ENCODE measurements at regions not wholly inside any gene's neighbourhood (a gene's known extent, or its start where the extent isn't known, plus 50 kb on each side); places are given as distances from the start of the nearest gene placed in this dataset.

GRCh38 chr7:41763626-41764025 is 60.7 kb upstream of the INHBA start:
- peaks cover 0 to 20% (median 5%) of the 10 kb centered on the region in 11 donors for H3K9me3 Mint-ChIP-seq
- CTCF ChIA-PET = no interaction called here
- ATAC-seq (no peak), DNase-seq (no peak)
- H3K4me3 ChIP-seq (ENCODE audit: low read length) = no peak overlapping the region
- H3K4me3 Mint-ChIP-seq = no peak overlapping the region
- no peaks in the 10 kb centered on the region for H3K4me1 Mint-ChIP-seq
- H3K27ac ChIP-seq (ENCODE audit: low read depth, low read length) = no peak overlapping the region
- H3K4me1 ChIP-seq (ENCODE audit: control insufficient read depth in 2 of 2, insufficient read depth in 2 of 2, low read length in 2 of 2) = no peaks in the 10 kb centered on the region
- no peaks in the 10 kb centered on the region for H3K36me3 ChIP-seq (ENCODE audit: control insufficient read depth in 2 of 3, insufficient read depth in 3 of 3, low read length in 3 of 3)
- H3K27me3 ChIP-seq (ENCODE audit: control insufficient read depth in 2 of 2, insufficient read depth in 2 of 2, low read length in 2 of 2) = no peaks in the 10 kb centered on the region
- no peaks in the 10 kb centered on the region for H3K36me3 Mint-ChIP-seq
- intact Hi-C loops (cut with micrococcal nuclease) = no loop called here
- no peak overlapping the region for H3K27ac Mint-ChIP-seq
- POLR2A ChIA-PET = no interaction called here
- H3K9me3 ChIP-seq (ENCODE audit: control insufficient read depth in 2 of 3, low read length in 3 of 3) = peaks cover 0 to 2% (median 0%) of the 10 kb centered on the region in 3 experiments
- peaks cover 0 to 11% (median 0%) of the 10 kb centered on the region in 5 donors for H3K27me3 Mint-ChIP-seq

- H3K27me3 Mint-ChIP-seq = peaks cover 0 to 11% (median 0%) of the 10 kb centered on the region in 5 donors
- H3K4me1 Mint-ChIP-seq = no peaks in the 10 kb centered on the region
- no peak overlapping the region for H3K4me3 Mint-ChIP-seq
- H3K9me3 Mint-ChIP-seq = peaks cover 0 to 20% (median 5%) of the 10 kb centered on the region in 11 donors
- Histone ChIP-seq H3K4me1 (ENCODE audit: control insufficient read depth in 2 of 2, insufficient read depth in 2 of 2, low read length in 2 of 2) (no peaks in the 10 kb centered on the region), H3K9me3 (ENCODE audit: control insufficient read depth in 2 of 3, low read length in 3 of 3) (peaks cover 0 to 3% (median 0%) of the 10 kb centered on the region in 3 experiments), H3K27ac (ENCODE audit: low read depth, low read length) (no peak overlapping the region), H3K36me3 (ENCODE audit: control insufficient read depth in 2 of 3, insufficient read depth in 3 of 3, low read length in 3 of 3) (no peaks in the 10 kb centered on the region), H3K27me3 (ENCODE audit: control insufficient read depth in 2 of 2, insufficient read depth in 2 of 2, low read length in 2 of 2) (no peaks in the 10 kb centered on the region), H3K4me3 (ENCODE audit: low read length) (no peak overlapping the region)
- H3K27ac Mint-ChIP-seq = no peak overlapping the region
- H3K36me3 Mint-ChIP-seq = no peaks in the 10 kb centered on the region
- CTCF ChIA-PET = no interaction called here
- DNase-seq = no peak
- no peak for ATAC-seq
- POLR2A ChIA-PET = no interaction called here
- intact Hi-C loops (cut with micrococcal nuclease) = no loop called here
These were observed 59.8 kb upstream of the INHBA start for GRCh38 chr7:41762641-41763040.

GRCh38 chr7:41760293-41760692 is 57.4 kb upstream of the INHBA start:
- DNase-seq (no peak), ATAC-seq (no peak)
- Histone ChIP-seq H3K4me3 (ENCODE audit: low read length) (no peak overlapping the region), H3K9me3 (ENCODE audit: control insufficient read depth in 2 of 3, low read length in 3 of 3) (peaks cover 0 to 3% (median 0%) of the 10 kb centered on the region in 3 experiments), H3K36me3 (ENCODE audit: control insufficient read depth in 2 of 3, insufficient read depth in 3 of 3, low read length in 3 of 3) (no peaks in the 10 kb centered on the region), H3K27me3 (ENCODE audit: control insufficient read depth in 2 of 2, insufficient read depth in 2 of 2, low read length in 2 of 2) (no peaks in the 10 kb centered on the region), H3K4me1 (ENCODE audit: control insufficient read depth in 2 of 2, insufficient read depth in 2 of 2, low read length in 2 of 2) (no peaks in the 10 kb centered on the region), H3K27ac (ENCODE audit: low read depth, low read length) (no peak overlapping the region)
- ChIA-PET POLR2A (no interaction called here), CTCF (no interaction called here)
- Mint-ChIP-seq H3K4me1 (no peaks in the 10 kb centered on the region), H3K36me3 (no peaks in the 10 kb centered on the region), H3K4me3 (no peak overlapping the region), H3K27me3 (peaks cover 0 to 11% (median 0%) of the 10 kb centered on the region in 5 donors), H3K9me3 (peaks cover 0 to 32% (median 8%) of the 10 kb centered on the region in 11 donors), H3K27ac (no peak overlapping the region)
- intact Hi-C loops (cut with micrococcal nuclease) = no loop called here

- Histone ChIP-seq H3K36me3 (ENCODE audit: control insufficient read depth in 2 of 3, insufficient read depth in 3 of 3, low read length in 3 of 3) (no peaks in the 10 kb centered on the region), H3K27me3 (ENCODE audit: control insufficient read depth in 2 of 2, insufficient read depth in 2 of 2, low read length in 2 of 2) (no peaks in the 10 kb centered on the region), H3K4me3 (ENCODE audit: low read length) (no peak overlapping the region), H3K4me1 (ENCODE audit: control insufficient read depth in 2 of 2, insufficient read depth in 2 of 2, low read length in 2 of 2) (no peaks in the 10 kb centered on the region), H3K27ac (ENCODE audit: low read depth, low read length) (no peak overlapping the region), H3K9me3 (ENCODE audit: control insufficient read depth in 2 of 3, low read length in 3 of 3) (peaks cover 0 to 10% (median 0%) of the 10 kb centered on the region in 3 experiments)
- peaks cover 1 to 29% (median 9%) of the 10 kb centered on the region in 11 donors for H3K9me3 Mint-ChIP-seq
- intact Hi-C loops (cut with micrococcal nuclease) = no loop called here
- peaks cover 0 to 11% (median 0%) of the 10 kb centered on the region in 5 donors for H3K27me3 Mint-ChIP-seq
- H3K4me3 Mint-ChIP-seq = no peak overlapping the region
- ChIA-PET CTCF (no interaction called here), POLR2A (no interaction called here)
- H3K36me3 Mint-ChIP-seq = peaks cover 0 to under 1% (median 0%) of the 10 kb centered on the region in 5 donors
- no peak for ATAC-seq
- H3K27ac Mint-ChIP-seq = no peak overlapping the region
- DNase-seq = no peak
- H3K4me1 Mint-ChIP-seq = no peaks in the 10 kb centered on the region
These were observed 55.4 kb upstream of the INHBA start for GRCh38 chr7:41758321-41758720.

- no peak overlapping the region for H3K27ac ChIP-seq (ENCODE audit: low read depth, low read length)
- H3K4me1 ChIP-seq (ENCODE audit: control insufficient read depth in 2 of 2, insufficient read depth in 2 of 2, low read length in 2 of 2) = no peaks in the 10 kb centered on the region
- Mint-ChIP-seq H3K36me3 (peaks cover 0 to 4% (median 0%) of the 10 kb centered on the region in 5 donors), H3K27me3 (peaks cover 0 to 11% (median 0%) of the 10 kb centered on the region in 5 donors), H3K4me1 (no peaks in the 10 kb centered on the region), H3K4me3 (no peak overlapping the region), H3K27ac (no peak overlapping the region), H3K9me3 (peaks cover 3 to 33% (median 10%) of the 10 kb centered on the region in 11 donors)
- ChIA-PET POLR2A (no interaction called here), CTCF (no interaction called here)
- no peaks in the 10 kb centered on the region for H3K36me3 ChIP-seq (ENCODE audit: control insufficient read depth in 2 of 3, insufficient read depth in 3 of 3, low read length in 3 of 3)
- DNase-seq (no peak), ATAC-seq (no peak)
- H3K27me3 ChIP-seq (ENCODE audit: control insufficient read depth in 2 of 2, insufficient read depth in 2 of 2, low read length in 2 of 2) = no peaks in the 10 kb centered on the region
- H3K9me3 ChIP-seq (ENCODE audit: control insufficient read depth in 2 of 3, low read length in 3 of 3) = peaks cover 0 to 10% (median 0%) of the 10 kb centered on the region in 3 experiments
- H3K4me3 ChIP-seq (ENCODE audit: low read length) = no peak overlapping the region
- intact Hi-C loops (cut with micrococcal nuclease) = no loop called here
These were observed 53.8 kb upstream of the INHBA start for GRCh38 chr7:41756650-41757182.

GRCh38 chr7:41755096-41755495 is 52.2 kb upstream of the INHBA start:
- Mint-ChIP-seq H3K4me1 (no peaks in the 10 kb centered on the region), H3K36me3 (peaks cover 0 to 4% (median 0%) of the 10 kb centered on the region in 5 donors), H3K9me3 (peaks cover 3 to 32% (median 9%) of the 10 kb centered on the region in 11 donors), H3K4me3 (no peak overlapping the region), H3K27ac (no peak overlapping the region), H3K27me3 (peaks cover 0 to 9% (median 0%) of the 10 kb centered on the region in 5 donors)
- Histone ChIP-seq H3K4me1 (ENCODE audit: control insufficient read depth in 2 of 2, insufficient read depth in 2 of 2, low read length in 2 of 2) (no peaks in the 10 kb centered on the region), H3K36me3 (ENCODE audit: control insufficient read depth in 2 of 3, insufficient read depth in 3 of 3, low read length in 3 of 3) (no peaks in the 10 kb centered on the region), H3K4me3 (ENCODE audit: low read length) (no peak overlapping the region), H3K27ac (ENCODE audit: low read depth, low read length) (no peak overlapping the region), H3K27me3 (ENCODE audit: control insufficient read depth in 2 of 2, insufficient read depth in 2 of 2, low read length in 2 of 2) (no peaks in the 10 kb centered on the region), H3K9me3 (ENCODE audit: control insufficient read depth in 2 of 3, low read length in 3 of 3) (peaks cover 0 to 10% (median 0%) of the 10 kb centered on the region in 3 experiments)
- ChIA-PET POLR2A (no interaction called here), CTCF (no interaction called here)
- DNase-seq (peak in 2 of 9 donors; percentile 1 to 7), ATAC-seq (no peak)
- intact Hi-C loops (cut with micrococcal nuclease) = no loop called here

GRCh38 chr7:41754046-41754445 is 51.2 kb upstream of the INHBA start:
- ChIA-PET CTCF (no interaction called here), POLR2A (no interaction called here)
- no peak for ATAC-seq
- peaks cover 0 to 10% (median 0%) of the 10 kb centered on the region in 3 experiments for H3K9me3 ChIP-seq (ENCODE audit: control insufficient read depth in 2 of 3, low read length in 3 of 3)
- H3K27ac ChIP-seq (ENCODE audit: low read depth, low read length) = no peak overlapping the region
- no peak for DNase-seq
- H3K36me3 Mint-ChIP-seq = peaks cover 0 to 4% (median 0%) of the 10 kb centered on the region in 5 donors
- H3K4me1 ChIP-seq (ENCODE audit: control insufficient read depth in 2 of 2, insufficient read depth in 2 of 2, low read length in 2 of 2) = no peaks in the 10 kb centered on the region
- H3K4me3 Mint-ChIP-seq = no peak overlapping the region
- no peaks in the 10 kb centered on the region for H3K4me1 Mint-ChIP-seq
- H3K27me3 ChIP-seq (ENCODE audit: control insufficient read depth in 2 of 2, insufficient read depth in 2 of 2, low read length in 2 of 2) = no peaks in the 10 kb centered on the region
- H3K27ac Mint-ChIP-seq = no peak overlapping the region
- no peaks in the 10 kb centered on the region for H3K36me3 ChIP-seq (ENCODE audit: control insufficient read depth in 2 of 3, insufficient read depth in 3 of 3, low read length in 3 of 3)
- peaks cover 3 to 26% (median 10%) of the 10 kb centered on the region in 11 donors for H3K9me3 Mint-ChIP-seq
- peaks cover 0 to 3% (median 0%) of the 10 kb centered on the region in 5 donors for H3K27me3 Mint-ChIP-seq
- no peak overlapping the region for H3K4me3 ChIP-seq (ENCODE audit: low read length)
- intact Hi-C loops (cut with micrococcal nuclease) = no loop called here
